ENCODE measurements at regions not wholly inside any gene's neighbourhood (a gene's known extent, or its start where the extent isn't known, plus 50 kb on each side); places are given as distances from the start of the nearest gene placed in this dataset.

DNA sequence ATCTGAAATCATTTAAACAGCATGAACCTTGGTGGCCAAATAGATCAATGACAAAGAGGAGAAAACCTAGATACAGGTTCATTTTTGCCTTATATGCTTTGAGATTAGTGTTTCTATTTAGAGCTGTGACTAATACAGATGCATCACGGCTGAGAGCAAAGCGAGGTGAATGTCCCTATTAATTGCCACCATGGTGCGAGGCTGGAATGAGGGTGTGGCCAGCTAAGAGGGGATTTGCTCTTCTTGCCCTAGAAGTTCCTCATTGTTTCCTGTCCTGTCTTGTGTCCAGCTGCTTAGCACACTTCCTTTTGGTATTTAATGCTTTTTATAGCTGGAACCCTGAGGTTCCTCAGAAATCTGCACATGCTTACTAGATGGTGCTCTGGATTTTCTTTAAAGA lies 339.1 kb upstream of the RGMA start:
- TF ChIP-seq, protein P1, sequence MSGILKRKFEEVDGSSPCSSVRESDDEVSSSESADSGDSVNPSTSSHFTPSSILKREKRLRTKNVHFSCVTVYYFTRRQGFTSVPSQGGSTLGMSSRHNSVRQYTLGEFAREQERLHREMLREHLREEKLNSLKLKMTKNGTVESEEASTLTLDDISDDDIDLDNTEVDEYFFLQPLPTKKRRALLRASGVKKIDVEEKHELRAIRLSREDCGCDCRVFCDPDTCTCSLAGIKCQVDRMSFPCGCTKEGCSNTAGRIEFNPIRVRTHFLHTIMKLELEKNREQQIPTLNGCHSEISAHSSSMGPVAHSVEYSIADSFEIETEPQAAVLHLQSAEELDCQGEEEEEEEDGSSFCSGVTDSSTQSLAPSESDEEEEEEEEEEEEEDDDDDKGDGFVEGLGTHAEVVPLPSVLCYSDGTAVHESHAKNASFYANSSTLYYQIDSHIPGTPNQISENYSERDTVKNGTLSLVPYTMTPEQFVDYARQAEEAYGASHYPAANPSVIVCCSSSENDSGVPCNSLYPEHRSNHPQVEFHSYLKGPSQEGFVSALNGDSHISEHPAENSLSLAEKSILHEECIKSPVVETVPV (CRISPR knock-in tag; IDR thresholded peaks at IDR 0.05): no peak
- TF ChIP-seq ZNF565 (CRISPR knock-in tag; conservative IDR thresholded peaks at IDR 0.05; ENCODE audit: low read depth): no peak
- TF ChIP-seq, protein P2, sequence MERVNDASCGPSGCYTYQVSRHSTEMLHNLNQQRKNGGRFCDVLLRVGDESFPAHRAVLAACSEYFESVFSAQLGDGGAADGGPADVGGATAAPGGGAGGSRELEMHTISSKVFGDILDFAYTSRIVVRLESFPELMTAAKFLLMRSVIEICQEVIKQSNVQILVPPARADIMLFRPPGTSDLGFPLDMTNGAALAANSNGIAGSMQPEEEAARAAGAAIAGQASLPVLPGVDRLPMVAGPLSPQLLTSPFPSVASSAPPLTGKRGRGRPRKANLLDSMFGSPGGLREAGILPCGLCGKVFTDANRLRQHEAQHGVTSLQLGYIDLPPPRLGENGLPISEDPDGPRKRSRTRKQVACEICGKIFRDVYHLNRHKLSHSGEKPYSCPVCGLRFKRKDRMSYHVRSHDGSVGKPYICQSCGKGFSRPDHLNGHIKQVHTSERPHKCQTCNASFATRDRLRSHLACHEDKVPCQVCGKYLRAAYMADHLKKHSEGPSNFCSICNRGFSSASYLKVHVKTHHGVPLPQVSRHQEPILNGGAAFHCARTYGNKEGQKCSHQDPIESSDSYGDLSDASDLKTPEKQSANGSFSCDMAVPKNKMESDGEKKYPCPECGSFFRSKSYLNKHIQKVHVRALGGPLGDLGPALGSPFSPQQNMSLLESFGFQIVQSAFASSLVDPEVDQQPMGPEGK (CRISPR knock-in tag; IDR thresholded peaks at IDR 0.05; ENCODE audit: borderline replicate concordance): no peak
